NCI-H524 treated with DMSO at 0.1 percent for 48 hours (cell line): ENCODE measurements at regions not wholly inside any gene's neighbourhood (a gene's known extent, or its start where the extent isn't known, plus 50 kb on each side); places are given as distances from the start of the nearest gene placed in this dataset.

Source experiments
- DNase-seq: peaks from one replicate; lab custom pipeline; 2025; lab: John Stamatoyannopoulos, UW

GRCh38 chr3:73295876-73296635 is 234.6 kb downstream of the EBLN2 start:
- DNase-seq: no peak

GRCh38 chr3:73296859-73297258 is 235.4 kb downstream of the EBLN2 start:
- no peak for DNase-seq

GRCh38 chr3:73298243-73299183 is 237.1 kb downstream of the EBLN2 start:
- no peak for DNase-seq

- no peak for DNase-seq
Observed at GRCh38 chr3:73299184-73299691, 237.8 kb downstream of the EBLN2 start.

- DNase-seq: no peak
Observed at GRCh38 chr3:73314151-73314951, 252.9 kb downstream of the EBLN2 start.

- no peak for DNase-seq
Observed at GRCh38 chr3:73315706-73316105, 254.2 kb downstream of the EBLN2 start.

GRCh38 chr3:73319179-73319769 is 257.8 kb downstream of the EBLN2 start:
- DNase-seq: no peak

GRCh38 chr3:73321286-73321999 is 260.0 kb downstream of the EBLN2 start:
- DNase-seq: no peak

GRCh38 chr3:73324203-73325155 is 263.0 kb downstream of the EBLN2 start:
- DNase-seq: peak; percentile 68

GRCh38 chr3:73326396-73326795 is 264.9 kb downstream of the EBLN2 start:
- no peak for DNase-seq

- DNase-seq: no peak
Observed at GRCh38 chr3:73327052-73327451, 265.6 kb downstream of the EBLN2 start.
